AG04449 (cell line): ENCODE measurements at regions not wholly inside any gene's neighbourhood (a gene's known extent, or its start where the extent isn't known, plus 50 kb on each side); places are given as distances from the start of the nearest gene placed in this dataset.
"Not testable (repeated sequence)": the region's sequence is repeated elsewhere in the genome, so short reads cannot be mapped to it uniquely, and the experiment has no call there.

ENCODE experiments used
- CTCF ChIA-PET: fragments of 350-600 bp; formaldehyde crosslinking; extraction: SDS; loops from one replicate; lab custom pipeline; 2021; ENCODE audit warnings: antibody characterized with exemption; lab: Yijun Ruan, JAX
- POLR2A ChIA-PET: fragments of 400-600, 350-600 bp; formaldehyde crosslinking; extraction: SDS; loops from one replicate; lab custom pipeline; 2020; ENCODE audit warnings: antibody characterized with exemption, inconsistent platforms; lab: Yijun Ruan, JAX
- DNase-seq: peaks from one replicate; pipeline ENCODE4 v3.0.0-alpha.2; 2010; ENCODE audit warnings: low read depth, low spot score
- H3K4me3 ChIP-seq: 2 replicates; pipeline ENCODE4 v1.5.1; 2011; ENCODE audit warnings: low read depth, mild to moderate bottlenecking, control low read depth, low read length
- CTCF ChIP-seq: IDR thresholded peaks from one replicate; pipeline ENCODE4 v1.5.1; 2011; ENCODE audit warnings: mild to moderate bottlenecking, moderate library complexity, low read length, control low read depth, inconsistent platforms; ENCODE audit not compliant: insufficient read depth; ENCODE audit errors: missing control alignments

- CTCF ChIA-PET: no interaction called here
These were observed 65.2 kb upstream of the ICA1 start for GRCh38 chr7:8327199-8327598.

GRCh38 chr7:8338206-8338605 lies 76.2 kb upstream of the ICA1 start:
- DNase-seq: no peak
- no peak overlapping the region for H3K4me3 ChIP-seq
- POLR2A ChIA-PET: no interaction called here
- no peak for TF ChIP-seq CTCF
- CTCF ChIA-PET: no interaction called here

More at GRCh38 chr7:8327199-8327598, 65.2 kb upstream of the ICA1 start:
- no peak for TF ChIP-seq CTCF
- H3K4me3 ChIP-seq: no peak overlapping the region
- no peak for DNase-seq
- POLR2A ChIA-PET: no interaction called here

GRCh38 chr7:8343556-8343955 lies 81.6 kb upstream of the ICA1 start:
- no peak for TF ChIP-seq CTCF
- H3K4me3 ChIP-seq: no peak overlapping the region
- POLR2A ChIA-PET: no interaction called here
- no peak for DNase-seq
- CTCF ChIA-PET: no interaction called here

- DNase-seq, POLR2A ChIA-PET, H3K4me3 ChIP-seq, CTCF ChIA-PET: not testable (repeated sequence)
These were observed 85.4 kb upstream of the ICA1 start for GRCh38 chr7:8347395-8347794.

GRCh38 chr7:8351654-8352053 lies 81.8 kb upstream of the NXPH1 start:
- POLR2A ChIA-PET, CTCF ChIA-PET, DNase-seq, H3K4me3 ChIP-seq: not testable (repeated sequence)

GRCh38 chr7:8353991-8354390 lies 79.4 kb upstream of the NXPH1 start:
- no peak for TF ChIP-seq CTCF
- CTCF ChIA-PET: no interaction called here
- DNase-seq: no peak
- H3K4me3 ChIP-seq: no peak overlapping the region
- POLR2A ChIA-PET: no interaction called here

GRCh38 chr7:8354503-8354902 lies 78.9 kb upstream of the NXPH1 start:
- POLR2A ChIA-PET: no interaction called here
- CTCF ChIA-PET: no interaction called here
- no peak for TF ChIP-seq CTCF
- H3K4me3 ChIP-seq: no peak overlapping the region
- no peak for DNase-seq
